HG02798 (cell line): ENCODE measurements at regions not wholly inside any gene's neighbourhood (a gene's known extent, or its start where the extent isn't known, plus 50 kb on each side); places are given as distances from the start of the nearest gene placed in this dataset.

Source experiments
- ATAC-seq: cut with Tn5 transposase; IDR thresholded peaks from one replicate; pipeline ENCODE4 v1.9.1; 2021; ENCODE audit warnings: mild to moderate bottlenecking; ENCODE audit not compliant: unreplicated experiment, poor library complexity

DNA sequence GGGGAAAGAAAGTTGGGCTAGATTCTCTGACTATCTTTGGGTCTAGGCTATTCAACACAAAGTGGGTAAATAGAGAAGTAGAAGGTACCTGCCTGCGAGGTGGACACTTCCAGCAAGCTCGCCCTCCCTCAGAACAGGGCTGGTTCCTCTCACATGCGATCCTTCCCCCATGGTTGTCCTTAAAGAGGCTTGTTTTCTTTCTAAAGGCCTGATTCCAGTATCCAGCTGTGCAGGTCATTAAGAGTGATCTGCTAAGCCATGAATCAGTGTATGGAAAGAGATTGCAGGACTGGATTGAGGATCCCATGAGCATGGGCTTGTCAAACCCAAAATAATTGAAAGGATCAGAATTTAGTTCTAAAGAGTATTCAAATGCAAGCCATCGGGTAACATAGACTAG is 189.0 kb downstream of the URB2 start:
- ATAC-seq = no peak

DNA sequence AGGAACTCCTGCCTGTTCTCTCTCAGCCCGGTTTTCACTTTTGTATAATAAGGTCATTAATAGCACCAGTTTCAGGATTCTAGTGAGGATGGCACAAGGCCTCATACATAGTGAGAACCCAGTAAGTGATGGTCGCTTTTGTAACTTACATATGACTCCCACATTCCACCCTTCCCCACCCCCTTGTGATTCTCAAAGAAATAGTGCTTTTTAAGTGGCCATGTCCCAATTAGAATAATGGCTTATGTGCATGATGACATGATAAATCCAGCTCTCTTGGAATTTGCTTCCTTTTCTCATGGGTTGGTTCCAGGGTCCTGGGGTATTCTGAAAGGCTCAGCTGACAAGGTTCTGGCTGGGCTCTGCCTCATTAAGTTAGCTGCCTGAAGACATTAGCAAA is 189.9 kb downstream of the URB2 start:
- no peak for ATAC-seq

DNA sequence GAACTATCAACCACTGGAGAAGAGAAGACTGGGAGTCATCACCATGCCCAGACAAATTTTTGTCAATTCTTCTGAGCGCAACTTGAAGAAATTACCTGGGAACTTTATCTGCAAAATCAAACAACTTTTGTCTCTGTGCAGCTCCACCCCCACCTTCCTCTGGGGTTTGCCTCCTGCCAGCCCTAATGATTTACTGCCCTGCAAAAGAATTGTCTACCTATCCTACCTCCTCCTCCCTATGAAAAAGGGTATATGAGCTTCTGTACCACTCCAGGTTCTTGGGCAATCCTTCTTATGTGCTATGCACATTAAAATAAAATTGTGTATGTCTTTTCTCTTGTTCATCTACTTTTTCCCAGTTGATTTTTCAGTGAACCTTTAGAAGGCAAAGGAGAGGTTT is 191.9 kb downstream of the URB2 start:
- no peak for ATAC-seq

DNA sequence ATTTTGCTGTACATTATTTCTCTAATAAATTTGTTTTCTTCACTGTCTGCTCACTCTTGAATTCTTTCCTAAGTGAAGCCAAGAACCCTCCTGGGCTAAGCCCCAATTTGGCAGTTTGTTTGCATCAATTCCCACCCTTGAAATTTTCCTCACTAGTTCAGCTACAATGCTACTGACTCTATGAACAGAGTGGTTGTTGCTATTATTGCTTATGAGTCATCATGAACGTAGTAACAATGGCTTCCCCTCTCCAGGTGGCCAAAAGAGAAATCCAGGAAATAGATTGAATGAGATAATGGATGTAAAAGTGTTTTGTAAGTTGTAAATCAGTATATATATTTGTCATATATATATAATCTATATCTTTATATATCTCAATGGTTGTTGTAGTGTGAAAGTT is 193.0 kb downstream of the URB2 start:
- no peak for ATAC-seq

- ATAC-seq = no peak
Measured at GRCh38 chr1:229822026-229822425, 196.0 kb downstream of the URB2 start.

DNA sequence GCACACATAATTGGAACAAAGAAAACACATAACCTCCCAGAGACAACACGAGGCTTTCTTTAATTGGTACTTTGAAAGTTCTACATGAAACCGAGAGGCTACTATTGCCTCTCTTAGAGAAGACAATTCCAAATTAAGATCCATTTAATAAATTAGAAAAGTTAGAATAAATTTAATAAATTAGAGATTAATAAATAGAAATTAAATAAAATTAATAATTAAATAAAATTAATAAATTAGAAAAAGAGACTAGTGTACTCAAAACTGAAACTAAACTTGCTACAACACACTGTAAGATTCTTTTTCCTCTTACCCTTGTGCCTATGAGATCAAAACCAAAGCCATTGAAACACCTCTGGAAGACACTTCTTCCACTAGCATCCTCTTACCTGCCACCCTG is 199.0 kb downstream of the URB2 start:
- ATAC-seq = no peak

- ATAC-seq = no peak
Measured at GRCh38 chr1:229828461-229828860, 202.4 kb downstream of the URB2 start.

DNA sequence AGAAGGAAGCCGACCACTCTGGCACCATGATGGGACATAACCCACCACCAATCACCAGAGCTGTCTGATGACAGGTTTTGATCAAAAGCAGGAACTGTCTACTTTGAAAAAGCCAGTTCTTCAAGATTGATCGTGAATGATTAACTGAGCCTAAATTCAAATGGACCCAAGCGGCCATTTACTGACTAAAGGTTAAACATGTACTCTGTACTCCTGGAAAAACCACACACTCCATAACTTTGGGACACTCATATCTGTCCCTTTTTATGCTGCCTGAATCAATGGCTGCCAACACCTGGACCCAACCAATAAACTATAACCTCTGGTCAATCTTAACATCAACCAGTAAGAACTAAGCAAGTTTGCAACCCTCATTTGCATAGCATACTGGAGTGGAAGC is 206.6 kb downstream of the URB2 start:
- ATAC-seq = no peak

- ATAC-seq = no peak
Measured at GRCh38 chr1:229834230-229834629, 208.2 kb downstream of the URB2 start.

- no peak for ATAC-seq
Measured at GRCh38 chr1:229835226-229835625, 209.2 kb downstream of the URB2 start.

DNA sequence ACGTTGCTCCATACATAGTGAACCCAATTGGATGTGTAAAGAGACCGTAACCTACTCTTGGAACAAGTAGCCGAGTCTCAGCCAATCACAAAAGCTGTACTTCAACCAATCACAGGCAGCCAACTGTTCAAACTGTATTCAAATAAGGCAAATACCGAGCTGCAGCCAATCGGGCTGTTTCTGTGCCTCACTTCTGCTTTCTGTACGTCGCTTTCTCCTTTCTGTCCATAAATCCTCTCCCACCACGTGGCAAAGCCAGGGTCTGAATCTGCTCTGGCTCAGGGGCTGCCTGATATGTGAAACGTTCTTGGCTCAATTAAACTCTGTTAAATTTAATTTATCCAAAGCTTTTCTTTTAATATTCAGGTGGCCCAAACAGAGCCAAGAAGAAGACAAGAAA is 210.3 kb downstream of the URB2 start:
- no peak for ATAC-seq

GRCh38 chr1:229838204-229838603 is 212.2 kb downstream of the URB2 start:
- no peak for ATAC-seq

- no peak for ATAC-seq
Measured at GRCh38 chr1:229839800-229840199, 213.8 kb downstream of the URB2 start.

DNA sequence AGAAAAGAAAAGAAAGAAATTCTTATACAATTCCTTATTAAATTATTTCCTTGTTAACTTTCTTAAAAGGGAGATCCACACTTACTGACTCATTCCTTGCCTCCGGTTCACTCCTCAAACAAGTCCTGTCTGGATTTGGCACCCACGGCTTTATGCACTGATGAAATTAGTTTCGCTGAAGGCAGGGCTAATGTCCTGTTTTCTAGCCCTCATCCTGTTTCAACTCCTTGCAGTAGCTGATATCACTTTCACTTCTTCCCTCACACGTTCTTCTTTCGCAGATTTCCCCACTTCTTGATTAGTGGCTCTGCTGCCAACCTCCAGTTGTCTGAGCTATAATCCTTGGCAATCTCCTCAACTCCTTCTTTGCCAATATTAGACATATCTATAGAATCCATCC is 215.2 kb downstream of the URB2 start:
- ATAC-seq = no peak

DNA sequence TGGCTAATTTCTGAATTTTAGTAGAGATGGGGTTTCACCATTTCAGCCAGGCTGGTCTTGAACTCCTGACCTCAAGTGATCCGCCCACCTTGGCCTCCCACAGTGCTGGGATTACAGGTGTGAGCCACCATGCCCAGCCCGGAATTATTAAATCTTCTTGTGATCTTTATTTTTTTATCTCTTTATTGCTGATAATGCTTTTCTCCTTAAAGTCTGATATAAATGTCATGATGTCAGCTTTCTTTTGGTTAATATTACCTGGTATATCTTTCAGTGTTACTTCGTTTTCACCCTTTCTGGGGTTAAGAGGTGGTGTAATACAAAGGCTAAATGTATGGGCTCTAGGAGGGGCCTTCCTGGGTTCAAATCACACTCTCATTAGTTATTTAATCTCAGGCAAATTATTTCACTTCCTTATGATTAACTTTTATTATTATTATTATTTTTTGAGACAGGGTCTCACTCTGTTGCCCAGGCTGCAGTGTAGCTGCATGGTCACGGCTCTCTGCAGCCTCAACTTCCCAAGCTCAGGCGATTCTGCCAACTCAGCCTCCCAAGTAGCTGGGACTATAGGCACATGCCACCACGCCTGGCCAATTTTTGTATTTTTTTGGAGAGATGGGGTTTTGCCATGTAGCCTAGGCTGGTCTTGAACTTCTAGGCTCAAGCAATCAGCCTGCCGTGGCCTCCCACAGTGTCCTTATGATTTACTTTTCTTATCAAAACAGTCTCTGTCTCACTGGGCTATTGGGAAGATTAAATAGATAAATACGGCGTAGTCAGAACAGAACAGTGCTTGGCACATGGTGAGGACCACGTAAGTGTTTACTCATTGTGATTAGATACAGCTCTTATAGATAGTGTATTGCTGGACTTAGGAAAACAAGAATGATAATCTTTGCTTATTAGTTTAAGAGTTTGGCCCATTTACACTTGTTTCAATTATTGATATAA is 216.5 kb downstream of the URB2 start:
- ATAC-seq = no peak

- ATAC-seq = no peak
Measured at GRCh38 chr1:229843627-229844238, 217.7 kb downstream of the URB2 start.

DNA sequence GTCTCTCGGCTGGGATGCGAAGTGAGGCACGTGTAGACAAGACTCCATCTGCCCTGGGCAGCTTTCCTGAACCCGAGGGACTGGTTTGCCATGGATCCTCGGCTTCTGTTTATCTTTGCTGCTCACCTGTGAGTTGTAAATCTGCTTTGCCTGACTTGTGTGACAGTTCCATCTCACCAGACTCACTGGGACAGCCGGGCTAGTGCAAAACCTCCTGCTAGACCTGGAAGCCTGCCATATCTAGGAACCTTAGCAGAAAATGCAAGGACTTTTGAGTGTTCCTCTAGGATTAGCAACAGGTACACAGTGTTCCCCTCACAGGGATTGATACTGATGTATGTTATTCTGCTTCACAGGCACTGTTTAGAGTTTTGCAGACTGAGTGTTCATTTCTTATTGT is 218.6 kb downstream of the URB2 start:
- ATAC-seq = no peak

GRCh38 chr1:229845410-229846138 is 219.5 kb downstream of the URB2 start:
- no peak for ATAC-seq

GRCh38 chr1:229846351-229846750 is 220.3 kb downstream of the URB2 start:
- ATAC-seq = no peak

- ATAC-seq = no peak
Measured at GRCh38 chr1:229848752-229849677, 218.0 kb upstream of the GALNT2 start.
